Right atrium auricular region (tissue), 2 donors: ENCODE measurements at regions not wholly inside any gene's neighbourhood (a gene's known extent, or its start where the extent isn't known, plus 50 kb on each side); places are given as distances from the start of the nearest gene placed in this dataset.

ENCODE experiments used
- DNase-seq: peaks from one replicate; pipeline ENCODE4 v3.0.0-alpha.2; 2019; ENCODE audit warnings: low spot score
- H3K27ac ChIP-seq, 2 donors: fragments of 200-600 bp; sonication (generic); 1 replicate in 1 of 2; 2 replicates in 1 of 2; pipeline ENCODE4 v1.5.1; 2016 to 2019
- H3K27me3 ChIP-seq, 2 donors: fragments of 200-600 bp; sonication (generic); one replicate each; pipeline versions ENCODE4 v1.5.1 to v1.6.0; 2017 to 2019
- H3K36me3 ChIP-seq: fragments of 200-600 bp; sonication (generic); one replicate; pipeline ENCODE4 v1.5.1; 2016
- H3K4me1 ChIP-seq, 2 donors: fragments of 200-600 bp; sonication (generic); one replicate each; pipeline versions ENCODE4 v1.5.1 to v1.6.0; 2017 to 2019
- H3K4me3 ChIP-seq, 2 donors: fragments of 200-600 bp; sonication (generic); 1 replicate in 1 of 2; 2 replicates in 1 of 2; pipeline ENCODE4 v1.5.1; 2017 to 2019; ENCODE audit warnings: mild to moderate bottlenecking in 1 of 2, moderate library complexity in 1 of 2
- H3K9me3 ChIP-seq, 2 donors: fragments of 200-600 bp; sonication (generic); one replicate each; pipeline ENCODE4 v1.5.1; 2019
- CTCF ChIP-seq, 2 donors: fragments of 200-600 bp; sonication (generic); IDR thresholded peaks; one replicate each; pipeline ENCODE4 v1.5.1; 2019; ENCODE audit warnings: antibody characterized with exemption in 2 of 2

GRCh38 chr18:78583739-78584458 is 395.7 kb upstream of the SALL3 start:
- DNase-seq, result no peak
- no peak for TF ChIP-seq CTCF (IDR thresholded peaks at IDR 0.05)
- H3K27me3 ChIP-seq, result no peaks in the 10 kb centered on the region
- no peak overlapping the region for H3K27ac ChIP-seq
- H3K9me3 ChIP-seq, result peaks cover 0 to 3% of the 10 kb centered on the region in 2 donors
- no peaks in the 10 kb centered on the region for H3K36me3 ChIP-seq
- no peak overlapping the region for H3K4me3 ChIP-seq
- H3K4me1 ChIP-seq, result no peaks in the 10 kb centered on the region

DNA sequence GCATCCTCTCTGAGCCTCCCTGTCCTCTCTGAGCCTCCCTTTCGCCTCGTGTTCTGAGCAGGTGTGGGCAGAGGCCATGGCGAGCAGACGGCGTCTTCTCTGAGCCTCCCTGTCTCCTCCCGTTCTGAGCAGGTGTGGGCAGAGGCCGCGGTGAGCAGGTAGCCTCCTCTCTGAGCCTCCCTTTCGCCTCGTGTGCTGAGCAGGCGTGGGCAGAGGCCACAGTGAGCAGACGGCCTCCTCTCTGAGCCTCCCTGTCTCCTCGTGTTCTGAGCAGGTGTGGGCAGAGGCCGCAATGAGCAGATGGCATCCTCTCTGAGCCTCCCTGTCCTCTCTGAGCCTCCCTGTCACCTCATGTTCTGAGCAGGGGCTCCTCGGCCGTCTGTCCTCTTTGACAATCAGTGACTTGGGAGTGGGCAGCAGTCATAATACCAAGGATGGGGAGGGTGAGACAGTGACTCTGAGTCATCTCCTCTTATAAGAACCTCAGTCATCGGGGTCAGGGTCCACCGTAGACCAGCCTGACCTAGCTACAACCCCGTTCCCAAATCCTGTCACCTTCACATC is 395.1 kb upstream of the SALL3 start:
- no peak for DNase-seq
- Histone ChIP-seq H3K27me3 (no peaks in the 10 kb centered on the region), H3K4me3 (no peak overlapping the region), H3K9me3 (no peaks in the 10 kb centered on the region), H3K4me1 (no peaks in the 10 kb centered on the region), H3K27ac (no peak overlapping the region), H3K36me3 (no peaks in the 10 kb centered on the region)
- TF ChIP-seq CTCF (IDR thresholded peaks at IDR 0.05), result no peak

DNA sequence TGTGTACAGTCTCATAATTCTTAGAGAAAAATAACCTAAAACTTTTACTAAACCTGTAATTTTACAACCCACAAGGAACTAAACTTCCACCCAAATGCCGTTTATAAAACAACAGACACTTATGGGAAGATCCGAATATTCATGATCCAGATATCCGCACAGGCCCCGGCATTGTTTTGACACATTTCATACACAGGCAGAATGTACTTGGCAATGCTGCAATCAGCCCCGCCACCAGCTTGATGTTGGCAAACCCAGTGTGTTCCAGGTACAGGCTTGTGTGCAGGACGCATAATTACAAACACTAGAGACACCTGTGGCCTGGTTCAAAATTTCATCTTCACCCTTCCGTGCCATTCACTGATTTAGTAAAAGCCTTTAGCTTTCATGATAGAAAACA is 393.0 kb upstream of the SALL3 start:
- Histone ChIP-seq H3K27ac (no peak overlapping the region), H3K4me1 (no peaks in the 10 kb centered on the region), H3K27me3 (no peaks in the 10 kb centered on the region), H3K9me3 (peaks cover 0 to 3% of the 10 kb centered on the region in 2 donors), H3K4me3 (no peak overlapping the region), H3K36me3 (no peaks in the 10 kb centered on the region)
- no peak for TF ChIP-seq CTCF (IDR thresholded peaks at IDR 0.05)
- DNase-seq, result no peak

DNA sequence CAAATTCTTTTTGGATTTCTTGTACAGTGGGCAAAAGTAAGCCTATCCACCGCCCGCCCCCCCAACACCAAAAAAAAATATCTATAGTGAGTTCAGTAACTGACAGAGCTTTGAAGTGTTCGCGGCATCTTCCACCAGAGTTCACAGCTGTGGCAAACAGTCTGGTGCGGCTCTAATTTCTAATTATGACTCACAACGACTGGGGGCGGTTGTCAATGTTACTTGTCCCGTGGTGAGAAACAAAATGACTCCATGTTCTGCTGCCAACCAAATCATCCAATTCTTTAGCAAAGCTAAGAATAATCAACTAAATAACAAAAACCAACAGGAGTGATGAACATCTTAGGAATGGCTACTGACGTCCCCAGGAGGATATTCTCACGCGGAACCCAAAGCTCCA is 392.5 kb upstream of the SALL3 start:
- TF ChIP-seq CTCF (IDR thresholded peaks at IDR 0.05), result no peak
- Histone ChIP-seq H3K4me3 (no peak overlapping the region), H3K36me3 (no peaks in the 10 kb centered on the region), H3K27me3 (no peaks in the 10 kb centered on the region), H3K4me1 (no peaks in the 10 kb centered on the region), H3K9me3 (peaks cover 0 to 8% of the 10 kb centered on the region in 2 donors), H3K27ac (no peak overlapping the region)
- DNase-seq, result no peak

DNA sequence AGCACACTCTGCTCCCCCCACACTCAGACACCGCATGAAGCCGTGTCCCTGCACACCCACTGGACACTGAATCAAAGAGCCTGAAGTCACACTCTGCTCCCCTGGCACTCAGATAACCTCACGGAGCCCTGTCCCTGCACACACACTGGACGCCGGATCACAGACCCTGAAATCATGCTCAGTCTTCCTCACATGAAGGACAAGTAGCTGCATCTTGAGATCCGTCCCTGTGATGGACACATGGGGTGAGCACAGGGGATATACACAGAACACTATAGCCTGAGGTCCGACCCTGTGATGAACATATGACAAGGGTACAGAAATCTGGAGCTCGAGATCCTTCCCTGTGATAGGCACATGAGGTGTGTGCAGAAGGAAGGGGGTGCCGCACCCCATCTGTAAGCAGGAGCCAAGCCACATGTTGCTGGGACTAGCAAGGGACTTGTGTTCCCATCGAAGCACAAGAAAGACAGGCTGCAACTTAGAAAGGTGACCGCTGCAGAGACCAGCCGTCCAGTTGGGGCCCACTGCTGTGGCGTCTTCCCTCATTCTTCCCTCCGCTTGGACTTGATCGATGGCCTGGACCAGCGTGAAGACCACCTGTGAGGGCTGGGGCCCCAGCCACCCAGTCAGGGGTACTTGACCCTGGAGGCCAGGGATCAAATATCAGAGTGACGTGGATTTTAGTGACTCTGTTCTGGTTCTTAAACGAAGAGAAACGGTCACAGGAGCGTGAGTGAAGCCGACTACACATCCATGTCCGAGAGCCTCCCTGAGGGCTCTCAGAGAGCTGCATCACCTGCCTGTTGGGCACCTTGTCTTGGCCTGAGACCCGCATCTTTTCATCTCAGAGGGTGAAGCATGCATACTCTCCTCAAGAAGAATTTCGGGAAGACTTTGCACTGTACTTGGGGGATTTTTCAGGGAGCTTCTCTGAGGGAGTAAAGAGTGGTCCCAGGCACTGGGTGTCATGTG is 391.7 kb upstream of the SALL3 start:
- H3K9me3 ChIP-seq, result peaks cover 0 to 15% of the 10 kb centered on the region in 2 donors
- TF ChIP-seq CTCF (IDR thresholded peaks at IDR 0.05), result no peak
- no peaks in the 10 kb centered on the region for H3K4me1 ChIP-seq
- no peaks in the 10 kb centered on the region for H3K27me3 ChIP-seq
- no peak overlapping the region for H3K27ac ChIP-seq
- DNase-seq, result no peak
- no peaks in the 10 kb centered on the region for H3K36me3 ChIP-seq
- H3K4me3 ChIP-seq, result no peak overlapping the region
